Endothelial cell of umbilical vein (primary cell): ENCODE measurements at regions not wholly inside any gene's neighbourhood (a gene's known extent, or its start where the extent isn't known, plus 50 kb on each side); places are given as distances from the start of the nearest gene placed in this dataset.

Experiments
- BruUV-seq: library from RNA; stranded (reverse); fragments of 400-500 nt; replicated peaks from 2 replicates; lab custom pipeline; 2021; lab: Mats Ljungman, UMichigan
- CTCF ChIA-PET: fragments of 300-600, 350-600 bp; sonication (Branson Sonifier 250); formaldehyde crosslinking; loops from one replicate; lab custom pipeline; 2021; ENCODE audit warnings: antibody characterized with exemption, inconsistent platforms; lab: Charles Lee
- POLR2A ChIA-PET: fragments of 300-600, 350-600 bp; sonication (Branson Sonifier 250); formaldehyde crosslinking; loops from one replicate; lab custom pipeline; 2021; ENCODE audit warnings: antibody characterized with exemption, inconsistent platforms; lab: Charles Lee
- DNase-seq: peaks from one replicate; pipeline ENCODE4 v3.0.0-alpha.2; 2011; ENCODE audit warnings: low read depth, low spot score
- FAIRE-seq: peaks from 2 replicates; lab custom pipeline; 2011; peaks lifted over from hg19 to GRCh38; lab: Jason Lieb, UNC
- H2AFZ ChIP-seq: 2 replicates; pipeline ENCODE4 v1.6.0; 2012; ENCODE audit warnings: low read depth, low read length, control low read depth, inconsistent platforms
- H3K27ac ChIP-seq: 2 replicates; pipeline ENCODE4 v1.5.1; 2011; ENCODE audit warnings: low read depth, mild to moderate bottlenecking, control low read depth, low read length, moderate library complexity; ENCODE audit not compliant: insufficient read depth
- H3K27me3 ChIP-seq, 2 experiments: 2 replicates each; pipeline versions ENCODE4 v1.6.0 to v1.6.1; 2011; ENCODE audit warnings: low read length in 2 of 2, mixed read lengths in 1 of 2; ENCODE audit not compliant: control insufficient read depth in 2 of 2, insufficient read depth in 2 of 2
- H3K36me3 ChIP-seq, 2 experiments: 2 replicates in 1 of 2; 3 replicates in 1 of 2; pipeline ENCODE4 v1.5.1; 2011; ENCODE audit warnings: low read length in 2 of 2, mild to moderate bottlenecking in 1 of 2, moderate library complexity in 1 of 2; ENCODE audit not compliant: control insufficient read depth in 2 of 2, insufficient read depth in 2 of 2; ENCODE audit errors: extremely low read depth in 1 of 2
- H3K4me1 ChIP-seq: 3 replicates; pipeline ENCODE4 v1.5.1; 2011; ENCODE audit warnings: mild to moderate bottlenecking, low read length; ENCODE audit not compliant: control insufficient read depth, insufficient read depth; ENCODE audit errors: extremely low read depth
- H3K4me2 ChIP-seq: 2 replicates; pipeline ENCODE4 v1.6.1; 2011; ENCODE audit warnings: low read length, control low read depth, mixed read lengths; ENCODE audit not compliant: insufficient read depth
- H3K4me3 ChIP-seq, 3 experiments: fragments of 200-600 bp in 1 of 3; sonication (generic), shearing (Covaris generic) in 1 of 3; replicated peaks in 1 of 3; 2 replicates each; pipeline ENCODE4 v1.5.1; 2011 to 2016; ENCODE audit warnings: control low read depth in 3 of 3, low read length in 3 of 3, mild to moderate bottlenecking in 2 of 3, inconsistent platforms in 1 of 3, low read depth in 1 of 3, moderate library complexity in 1 of 3; ENCODE audit not compliant: insufficient read depth in 1 of 3
- H3K79me2 ChIP-seq: 2 replicates; pipeline ENCODE4 v1.6.0; 2012; ENCODE audit warnings: low read length, inconsistent platforms; ENCODE audit not compliant: control insufficient read depth, insufficient read depth
- H3K9ac ChIP-seq: replicated peaks from 2 replicates; pipeline ENCODE3; 2011; ENCODE audit warnings: low read length, control low read depth; ENCODE audit not compliant: insufficient read depth; ENCODE audit errors: extremely low read depth
- H3K9me1 ChIP-seq: replicated peaks from 3 replicates; pipeline ENCODE4 v1.6.0; 2011; ENCODE audit warnings: mild to moderate bottlenecking, low read length; ENCODE audit not compliant: control insufficient read depth, insufficient read depth; ENCODE audit errors: extremely low read depth
- H3K9me3 ChIP-seq: replicated peaks from 2 replicates; pipeline ENCODE4 v1.5.1; 2012; ENCODE audit warnings: low read length, inconsistent platforms; ENCODE audit not compliant: control insufficient read depth, insufficient read depth
- H4K20me1 ChIP-seq: replicated peaks from 2 replicates; pipeline ENCODE3; 2011; ENCODE audit warnings: mild to moderate bottlenecking, low read length; ENCODE audit not compliant: control insufficient read depth, insufficient read depth; ENCODE audit errors: extremely low read depth
- CTCF ChIP-seq, 2 donors: IDR thresholded peaks; 1 replicate in 1 of 2; 2 replicates in 1 of 2; pipeline ENCODE4 v1.5.1; 2011; ENCODE audit warnings: low read length in 2 of 2, mild to moderate bottlenecking in 2 of 2, moderate library complexity in 2 of 2, control low read depth in 1 of 2, inconsistent platforms in 1 of 2, low read depth in 1 of 2; ENCODE audit not compliant: insufficient read depth in 1 of 2; ENCODE audit errors: extremely low read depth in 1 of 2
- EZH2 ChIP-seq: IDR thresholded peaks from 2 replicates; pipeline ENCODE4 v1.6.1; 2012; ENCODE audit warnings: borderline replicate concordance, low read depth, mild to moderate bottlenecking, moderate library complexity, low read length, inconsistent platforms; ENCODE audit not compliant: severe bottlenecking
- FOS ChIP-seq: IDR thresholded peaks from 2 replicates; pipeline ENCODE4 v1.6.1; 2011; ENCODE audit warnings: mild to moderate bottlenecking, low read length, moderate library complexity, borderline replicate concordance; ENCODE audit not compliant: insufficient read depth
- GATA2 ChIP-seq: IDR thresholded peaks from 2 replicates; pipeline ENCODE4 v1.7.0; 2011; ENCODE audit warnings: low read depth, mild to moderate bottlenecking, moderate library complexity, mixed read lengths, low read length; ENCODE audit not compliant: insufficient read length, insufficient read depth
- JUN ChIP-seq: IDR thresholded peaks from 2 replicates; pipeline ENCODE4 v1.6.1; 2011; ENCODE audit warnings: borderline replicate concordance, low read depth; ENCODE audit not compliant: insufficient read length, insufficient read depth
- MAX ChIP-seq: IDR thresholded peaks from 2 replicates; pipeline ENCODE4 v1.6.1; 2011; ENCODE audit not compliant: insufficient read depth, insufficient read length
- MYC ChIP-seq: IDR thresholded peaks from one replicate; pipeline ENCODE4 v1.6.1; 2011; ENCODE audit warnings: mild to moderate bottlenecking, low read depth, low read length
- POLR2A ChIP-seq: IDR thresholded peaks from 2 replicates; pipeline ENCODE4 v1.6.1; 2012; ENCODE audit warnings: low read depth, mild to moderate bottlenecking, control low read depth, low read length
- POLR2AphosphoS5 ChIP-seq: IDR thresholded peaks from 2 replicates; pipeline ENCODE4 v1.6.1; 2012; ENCODE audit warnings: low read depth, mild to moderate bottlenecking, control low read depth, low read length, moderate library complexity; ENCODE audit not compliant: insufficient read depth
- dilution Hi-C: fragments of 300-500 bp; cut with MboI; formaldehyde crosslinking; loops from one replicate; pipeline ENCODE4 v1.15.0; 2019; ENCODE audit warnings: low sequenced_read_pairs; ENCODE audit not compliant: extremely low pct_ligation_motif_present
- intact Hi-C: fragments of 100-400 bp; cut with micrococcal nuclease; formaldehyde crosslinking; loops from one replicate; pipeline ENCODE4 v1.10.0; 2022

- Histone ChIP-seq H3K4me2 (no peak overlapping the region), H3K9ac (no peak overlapping the region), H3K27me3 (peaks cover 11 to 39% of the 10 kb centered on the region in 2 experiments), H3K9me1 (no peaks in the 10 kb centered on the region), H3K4me3 (no peak overlapping the region), H3K27ac (no peak overlapping the region), H4K20me1 (no peaks in the 10 kb centered on the region), H2AFZ (no peak overlapping the region), H3K79me2 (no peaks in the 10 kb centered on the region), H3K4me1 (no peaks in the 10 kb centered on the region), H3K9me3 (no peaks in the 10 kb centered on the region), H3K36me3 (no peaks in the 10 kb centered on the region)
- no peak for FAIRE-seq
- POLR2A ChIA-PET: no interaction called here
- no peak for DNase-seq
- dilution Hi-C loops (no loop called here), intact Hi-C loops (no loop called here)
- CTCF ChIA-PET: interaction anchor here (1.2 to 2.9 kb wide), 2 partner anchors 14 to 16 kb away, joined by 5 to 7 read pairs; no protein-coding TSS in a partner anchor
- no TSS peak for BruUV-seq
- no peak for TF ChIP-seq EZH2
- no peak for TF ChIP-seq MYC
- no peak for TF ChIP-seq CTCF (IDR thresholded peaks at IDR 0.05; ENCODE audit: extremely low read depth in 1 of 2, insufficient read depth in 1 of 2, low read depth in 1 of 2, low read length in 2 of 2)
- no peak for TF ChIP-seq POLR2A
- TF ChIP-seq GATA2: no peak
- no peak for TF ChIP-seq JUN
Measured at GRCh38 chr14:22149058-22149457, 440.0 kb downstream of the DAD1 start.

- intact Hi-C loops: no loop called here
- dilution Hi-C loops: no loop called here
- CTCF ChIA-PET: interaction anchor here (1.2 kb wide), 1 partner anchor 10 kb away, joined by 3 read pairs; no protein-coding TSS in a partner anchor
Measured at GRCh38 chr14:22147716-22148115, 441.3 kb downstream of the DAD1 start.

More at GRCh38 chr14:22147716-22148115, 441.3 kb downstream of the DAD1 start:
- peaks cover 11 to 39% of the 10 kb centered on the region in 2 experiments for H3K27me3 ChIP-seq
- no peak for TF ChIP-seq CTCF (IDR thresholded peaks at IDR 0.05; ENCODE audit: extremely low read depth in 1 of 2, insufficient read depth in 1 of 2, low read depth in 1 of 2, low read length in 2 of 2)
- no peak for TF ChIP-seq MAX
- TF ChIP-seq POLR2A: no peak
- TF ChIP-seq JUN: no peak
- TF ChIP-seq POLR2AphosphoS5: no peak
- no peak for TF ChIP-seq EZH2
- TF ChIP-seq MYC: no peak
- TF ChIP-seq GATA2: no peak
- no peak for TF ChIP-seq FOS
- BruUV-seq: no TSS peak
- FAIRE-seq (no peak), DNase-seq (no peak)
- H2AFZ ChIP-seq: no peak overlapping the region
- H3K9me3 ChIP-seq: no peaks in the 10 kb centered on the region
- H3K4me2 ChIP-seq: no peak overlapping the region
- no peak overlapping the region for H3K4me3 ChIP-seq
- H3K79me2 ChIP-seq: no peaks in the 10 kb centered on the region
- H3K27ac ChIP-seq: no peak overlapping the region
- no peaks in the 10 kb centered on the region for H3K4me1 ChIP-seq
- H4K20me1 ChIP-seq: no peaks in the 10 kb centered on the region
- POLR2A ChIA-PET: no interaction called here
- H3K9ac ChIP-seq: no peak overlapping the region
- no peaks in the 10 kb centered on the region for H3K9me1 ChIP-seq
- H3K36me3 ChIP-seq: no peaks in the 10 kb centered on the region
